Colonic mucosa (tissue), 4 donors: ENCODE measurements at regions not wholly inside any gene's neighbourhood (a gene's known extent, or its start where the extent isn't known, plus 50 kb on each side); places are given as distances from the start of the nearest gene placed in this dataset.

ENCODE experiments used
- DNase-seq: peaks from one replicate; pipeline ENCODE4 v3.0.0-alpha.2; 2020
- H3K27ac ChIP-seq: fragments of 200-600 bp; one replicate; pipeline ENCODE4 v1.8.0; 2021
- H3K27me3 ChIP-seq: fragments of 200-600 bp; one replicate; pipeline ENCODE4 v1.8.0; 2021
- H3K36me3 ChIP-seq: fragments of 200-600 bp; one replicate; pipeline ENCODE4 v1.8.0; 2021
- H3K4me1 ChIP-seq: fragments of 200-600 bp; one replicate; pipeline ENCODE4 v1.8.0; 2021; ENCODE audit warnings: mild to moderate bottlenecking
- H3K4me3 ChIP-seq: fragments of 200-600 bp; one replicate; pipeline ENCODE4 v1.8.0; 2021
- H3K9ac ChIP-seq, 2 donors: one replicate each; pipeline ENCODE4 v1.7.0; 2013; ENCODE audit warnings: control low read depth in 2 of 2, low read depth in 2 of 2, low read length in 2 of 2
- H3K9me3 ChIP-seq: fragments of 200-600 bp; one replicate; pipeline ENCODE4 v1.8.0; 2021
- intact Hi-C: fragments of 100-400 bp; cut with DNase I; formaldehyde crosslinking; loops from one replicate; pipeline ENCODE4 v1.14.1; 2022
- TF ChIP-seq, protein P1 (sequence below): fragments of 200-600 bp; IDR thresholded peaks from one replicate; pipeline ENCODE4 v1.8.0; 2022; ENCODE audit warnings: antibody characterized with exemption, mild to moderate bottlenecking
- donor health status: healthy.
- donor health status: DM: no; HTN: no; CAD: no.
- donor health status: DM: no; HTN: no; CAD: no.

DNA sequence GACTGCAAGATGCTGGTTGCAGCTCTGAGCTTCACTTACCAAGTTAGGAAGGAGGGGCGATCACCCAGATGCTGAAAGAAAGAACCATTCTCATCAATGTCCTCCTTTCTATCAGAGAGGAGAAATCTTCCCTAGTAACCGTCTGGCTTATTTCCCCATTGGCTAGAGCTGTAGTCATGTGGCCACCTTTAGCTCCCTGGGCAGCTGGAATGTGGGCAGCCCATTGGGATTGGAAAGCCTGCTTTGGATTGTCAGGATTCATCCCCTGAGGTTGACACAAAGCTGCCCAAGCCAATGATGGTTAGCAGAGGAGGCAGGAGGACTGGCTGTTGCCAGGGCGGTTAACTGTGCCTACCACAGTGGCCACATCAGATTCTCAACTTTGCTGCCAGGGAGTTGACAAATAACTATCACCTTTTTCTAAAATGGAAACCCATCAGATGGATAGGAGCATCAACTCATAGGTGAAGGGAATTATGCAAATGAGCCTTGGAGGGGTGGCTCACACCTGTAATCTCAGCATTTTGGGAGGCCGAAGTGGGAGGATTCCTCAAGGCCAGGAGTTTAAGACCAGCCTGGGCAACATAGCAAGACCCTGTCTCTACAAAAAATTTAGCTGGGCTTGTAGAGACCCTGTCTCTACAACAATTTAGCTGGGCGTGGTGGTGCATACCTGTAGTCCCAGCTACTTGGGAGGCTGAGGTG lies 206.4 kb upstream of the GALNT17 start:
- no peaks in the 10 kb centered on the region for H3K36me3 ChIP-seq
- DNase-seq = no peak
- intact Hi-C loops = no loop called here
- H3K9ac ChIP-seq = no peak overlapping the region
- TF ChIP-seq, protein P1, sequence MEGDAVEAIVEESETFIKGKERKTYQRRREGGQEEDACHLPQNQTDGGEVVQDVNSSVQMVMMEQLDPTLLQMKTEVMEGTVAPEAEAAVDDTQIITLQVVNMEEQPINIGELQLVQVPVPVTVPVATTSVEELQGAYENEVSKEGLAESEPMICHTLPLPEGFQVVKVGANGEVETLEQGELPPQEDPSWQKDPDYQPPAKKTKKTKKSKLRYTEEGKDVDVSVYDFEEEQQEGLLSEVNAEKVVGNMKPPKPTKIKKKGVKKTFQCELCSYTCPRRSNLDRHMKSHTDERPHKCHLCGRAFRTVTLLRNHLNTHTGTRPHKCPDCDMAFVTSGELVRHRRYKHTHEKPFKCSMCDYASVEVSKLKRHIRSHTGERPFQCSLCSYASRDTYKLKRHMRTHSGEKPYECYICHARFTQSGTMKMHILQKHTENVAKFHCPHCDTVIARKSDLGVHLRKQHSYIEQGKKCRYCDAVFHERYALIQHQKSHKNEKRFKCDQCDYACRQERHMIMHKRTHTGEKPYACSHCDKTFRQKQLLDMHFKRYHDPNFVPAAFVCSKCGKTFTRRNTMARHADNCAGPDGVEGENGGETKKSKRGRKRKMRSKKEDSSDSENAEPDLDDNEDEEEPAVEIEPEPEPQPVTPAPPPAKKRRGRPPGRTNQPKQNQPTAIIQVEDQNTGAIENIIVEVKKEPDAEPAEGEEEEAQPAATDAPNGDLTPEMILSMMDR = no peak
- no peaks in the 10 kb centered on the region for H3K9me3 ChIP-seq
- no peak overlapping the region for H3K27ac ChIP-seq
- H3K27me3 ChIP-seq = no peaks in the 10 kb centered on the region
- H3K4me1 ChIP-seq = no peaks in the 10 kb centered on the region
- H3K4me3 ChIP-seq = no peak overlapping the region

DNA sequence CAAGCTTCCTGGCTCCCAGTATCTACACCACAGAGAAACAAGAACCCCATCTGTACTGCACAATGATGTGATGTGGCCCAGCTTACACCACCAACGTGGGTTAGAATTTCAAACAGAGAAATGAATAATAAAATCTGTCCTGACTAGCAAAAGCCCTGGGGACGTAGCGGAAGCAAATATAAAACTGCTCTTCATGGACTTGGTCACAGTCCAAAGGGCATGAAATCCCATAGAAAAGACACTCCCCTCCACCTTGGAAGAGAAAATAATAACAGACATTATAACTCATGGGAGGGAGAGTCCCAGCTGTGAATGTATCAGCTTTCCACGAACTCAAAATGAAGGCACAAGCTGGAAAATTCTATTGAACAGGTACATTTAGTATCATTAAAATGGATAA lies 205.3 kb upstream of the GALNT17 start:
- no peaks in the 10 kb centered on the region for H3K4me1 ChIP-seq
- TF ChIP-seq, protein P1 = no peak
- no peak for DNase-seq
- no peak overlapping the region for H3K27ac ChIP-seq
- no peaks in the 10 kb centered on the region for H3K27me3 ChIP-seq
- no peak overlapping the region for H3K9ac ChIP-seq
- no peak overlapping the region for H3K4me3 ChIP-seq
- intact Hi-C loops = no loop called here
- no peaks in the 10 kb centered on the region for H3K36me3 ChIP-seq
- no peaks in the 10 kb centered on the region for H3K9me3 ChIP-seq

DNA sequence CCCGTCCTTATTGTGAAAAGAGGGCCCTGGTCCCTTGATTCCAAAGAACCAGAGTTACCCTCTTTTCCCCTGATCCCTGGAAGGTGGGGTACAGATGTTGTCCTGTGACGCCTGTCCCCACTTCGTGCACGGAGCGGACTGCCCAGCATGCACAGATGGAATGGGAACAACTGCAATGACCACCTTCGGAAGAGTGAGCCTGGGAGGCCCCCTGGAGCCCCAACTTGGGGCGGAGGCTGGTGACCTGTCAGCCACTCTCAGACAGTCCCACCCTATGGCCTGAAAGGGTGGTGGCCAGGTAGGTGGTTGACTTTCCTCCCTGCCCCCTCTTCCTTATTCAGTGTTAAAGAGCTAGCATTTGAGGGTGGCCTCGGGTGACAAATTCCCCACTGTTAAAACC lies 196.6 kb upstream of the GALNT17 start:
- Histone ChIP-seq H3K27me3 (no peaks in the 10 kb centered on the region), H3K4me3 (no peak overlapping the region), H3K9ac (no peak overlapping the region), H3K4me1 (no peaks in the 10 kb centered on the region), H3K9me3 (no peaks in the 10 kb centered on the region), H3K36me3 (no peaks in the 10 kb centered on the region), H3K27ac (no peak overlapping the region)
- TF ChIP-seq, protein P1 = no peak
- intact Hi-C loops = no loop called here
- no peak for DNase-seq

DNA sequence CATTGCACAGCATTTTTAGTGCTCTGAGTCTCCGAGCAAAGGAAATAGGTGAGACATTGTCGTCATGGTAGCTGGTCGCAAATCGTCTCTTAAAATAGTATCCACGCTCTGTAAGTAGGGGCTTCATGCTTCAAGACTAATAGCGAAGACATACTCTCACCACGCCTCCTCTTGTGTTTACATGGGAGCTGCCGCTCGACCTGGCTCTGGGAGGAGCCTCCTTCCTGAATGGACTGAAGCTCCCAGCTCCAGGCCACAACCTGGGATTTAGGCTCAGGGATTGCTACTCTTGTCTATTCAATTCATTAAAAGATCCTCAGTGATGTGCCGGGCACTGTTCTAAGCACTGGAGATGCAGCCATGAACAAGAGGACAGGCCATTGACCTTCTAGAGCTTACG lies 196.1 kb upstream of the GALNT17 start:
- Histone ChIP-seq H3K27ac (no peak overlapping the region), H3K9me3 (no peaks in the 10 kb centered on the region), H3K9ac (no peak overlapping the region), H3K27me3 (no peaks in the 10 kb centered on the region), H3K36me3 (no peaks in the 10 kb centered on the region), H3K4me1 (no peaks in the 10 kb centered on the region), H3K4me3 (no peak overlapping the region)
- DNase-seq = no peak
- TF ChIP-seq, protein P1 = no peak
- intact Hi-C loops = no loop called here

DNA sequence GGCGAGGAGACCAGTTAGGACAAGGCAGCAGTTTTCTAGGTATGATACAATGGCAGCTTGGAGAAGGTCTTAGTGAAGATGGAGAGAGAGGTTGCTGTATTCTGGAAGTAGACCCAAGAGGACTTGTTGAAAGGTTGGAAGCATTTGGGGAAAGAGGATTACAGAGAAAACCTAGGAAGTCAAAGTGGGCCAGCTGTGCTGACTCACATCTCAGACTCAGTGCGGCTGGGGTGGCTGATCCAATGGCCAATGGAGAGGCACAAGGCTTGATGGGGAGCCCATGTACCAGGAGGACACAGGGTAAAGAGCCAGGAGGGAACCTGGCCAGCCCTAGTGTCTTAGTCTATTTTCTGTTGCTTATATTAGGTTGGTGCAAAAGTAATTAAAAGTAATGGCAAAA lies 194.5 kb upstream of the GALNT17 start:
- no peaks in the 10 kb centered on the region for H3K36me3 ChIP-seq
- H3K9ac ChIP-seq = no peak overlapping the region
- intact Hi-C loops = no loop called here
- no peak overlapping the region for H3K27ac ChIP-seq
- no peak for DNase-seq
- H3K4me3 ChIP-seq = no peak overlapping the region
- H3K4me1 ChIP-seq = no peaks in the 10 kb centered on the region
- H3K9me3 ChIP-seq = no peaks in the 10 kb centered on the region
- TF ChIP-seq, protein P1 = no peak
- H3K27me3 ChIP-seq = no peaks in the 10 kb centered on the region
